Urothelium cell line (cell line): ENCODE measurements at regions not wholly inside any gene's neighbourhood (a gene's known extent, or its start where the extent isn't known, plus 50 kb on each side); places are given as distances from the start of the nearest gene placed in this dataset.
"Not testable (repeated sequence)": the region's sequence is repeated elsewhere in the genome, so short reads cannot be mapped to it uniquely, and the experiment has no call there.

Experiments
- DNase-seq: peaks from one replicate; pipeline ENCODE4 v3.0.0; 2011; ENCODE audit warnings: low spot score, mixed read lengths
- FAIRE-seq: peaks from 2 replicates; lab custom pipeline; 2011; peaks lifted over from hg19 to GRCh38; lab: Jason Lieb, UNC

- FAIRE-seq (no peak), DNase-seq (no peak)
Measured at GRCh38 chr13:87403748-87404432, 267.3 kb upstream of the SLITRK5 start.

GRCh38 chr13:87426742-87427141 lies 244.4 kb upstream of the SLITRK5 start:
- FAIRE-seq = no peak
- no peak for DNase-seq

- DNase-seq (no peak), FAIRE-seq (no peak)
Measured at GRCh38 chr13:87444135-87444534, 227.0 kb upstream of the SLITRK5 start.

GRCh38 chr13:87452281-87452680 lies 218.9 kb upstream of the SLITRK5 start:
- FAIRE-seq (no peak), DNase-seq (no peak)

- no peak for FAIRE-seq
Measured at GRCh38 chr13:87453244-87453643, 217.9 kb upstream of the SLITRK5 start.

GRCh38 chr13:87459419-87459818 lies 211.8 kb upstream of the SLITRK5 start:
- no peak for DNase-seq
- no peak for FAIRE-seq

More at GRCh38 chr13:87453244-87453643, 217.9 kb upstream of the SLITRK5 start:
- DNase-seq = no peak

- DNase-seq (no peak), FAIRE-seq (no peak)
Measured at GRCh38 chr13:87497426-87497825, 173.7 kb upstream of the SLITRK5 start.

GRCh38 chr13:87498681-87499080 lies 172.5 kb upstream of the SLITRK5 start:
- FAIRE-seq (no peak), DNase-seq (peak; percentile 5)

GRCh38 chr13:87524775-87525174 lies 146.4 kb upstream of the SLITRK5 start:
- FAIRE-seq (no peak), DNase-seq (no peak)

- DNase-seq (no peak), FAIRE-seq (no peak)
Measured at GRCh38 chr13:87533776-87534175, 137.4 kb upstream of the SLITRK5 start.

GRCh38 chr13:87535911-87536310 lies 135.3 kb upstream of the SLITRK5 start:
- FAIRE-seq = no peak
- no peak for DNase-seq

GRCh38 chr13:87536499-87536898 lies 134.7 kb upstream of the SLITRK5 start:
- FAIRE-seq (no peak), DNase-seq (no peak)

GRCh38 chr13:87536899-87537298 lies 134.3 kb upstream of the SLITRK5 start:
- FAIRE-seq (no peak), DNase-seq (no peak)

GRCh38 chr13:87537951-87538350 lies 133.2 kb upstream of the SLITRK5 start:
- no peak for FAIRE-seq

GRCh38 chr13:87538366-87539052 lies 132.7 kb upstream of the SLITRK5 start:
- FAIRE-seq (no peak), DNase-seq (no peak)

More at GRCh38 chr13:87537951-87538350, 133.2 kb upstream of the SLITRK5 start:
- no peak for DNase-seq

- DNase-seq (no peak), FAIRE-seq (no peak)
Measured at GRCh38 chr13:87553142-87553541, 118.0 kb upstream of the SLITRK5 start.

- no peak for DNase-seq
- no peak for FAIRE-seq
Measured at GRCh38 chr13:87554045-87554444, 117.1 kb upstream of the SLITRK5 start.

- FAIRE-seq = no peak
- no peak for DNase-seq
Measured at GRCh38 chr13:87557788-87558187, 113.4 kb upstream of the SLITRK5 start.

- FAIRE-seq, DNase-seq: not testable (repeated sequence)
Measured at GRCh38 chr13:87561580-87561979, 109.6 kb upstream of the SLITRK5 start.

- FAIRE-seq (no peak), DNase-seq (no peak)
Measured at GRCh38 chr13:87570669-87571068, 100.5 kb upstream of the SLITRK5 start.

GRCh38 chr13:87582399-87582798 lies 88.8 kb upstream of the SLITRK5 start:
- DNase-seq (no peak), FAIRE-seq (no peak)

- FAIRE-seq = no peak
Measured at GRCh38 chr13:87590518-87590917, 80.7 kb upstream of the SLITRK5 start.

More at GRCh38 chr13:87590518-87590917, 80.7 kb upstream of the SLITRK5 start:
- DNase-seq = no peak
